ENCODE measurements at regions not wholly inside any gene's neighbourhood (a gene's known extent, or its start where the extent isn't known, plus 50 kb on each side); places are given as distances from the start of the nearest gene placed in this dataset.
A peak's percentile ranks its signal among the peaks of the same experiment; 100 is the strongest.

DNA sequence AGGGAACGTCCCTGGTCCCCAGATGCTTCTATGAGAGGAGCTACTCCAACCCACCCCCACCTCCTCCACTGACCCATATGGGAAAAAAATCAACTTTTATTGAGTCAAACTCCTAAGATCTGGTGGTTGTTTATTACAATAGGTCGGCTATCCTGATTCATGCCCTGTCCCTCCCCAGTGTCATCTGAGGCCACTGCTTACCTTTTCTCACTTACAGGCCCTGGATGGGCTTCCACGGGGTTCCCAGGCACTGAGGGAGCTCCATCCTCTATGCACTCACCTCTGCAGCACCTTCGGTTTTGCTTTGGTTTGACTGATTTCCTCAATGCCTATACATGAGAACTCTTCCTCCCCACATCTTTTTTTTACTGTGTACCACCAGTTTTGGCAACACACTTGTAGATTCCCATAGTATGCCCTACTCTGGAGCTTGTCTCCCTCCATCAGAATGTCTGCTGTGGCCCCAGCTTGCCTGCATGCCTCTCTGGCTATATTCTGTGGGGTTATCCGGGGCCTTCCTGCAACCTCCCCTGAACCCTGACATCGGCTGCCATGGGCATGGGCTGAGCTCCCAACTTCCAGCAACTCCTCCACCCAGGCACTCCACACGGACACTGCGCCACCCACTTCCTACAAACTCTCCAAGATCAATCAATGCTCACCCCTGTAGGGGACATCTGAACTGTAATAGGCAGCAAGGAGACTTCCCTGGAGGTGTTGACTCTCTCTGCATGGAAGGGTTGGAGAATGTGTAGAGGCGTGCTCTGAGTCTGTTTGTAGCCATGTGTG is 236.1 kb downstream of the VAPA start:
- POLR2A ChIA-PET (ENCODE audit: unreplicated experiment) = no interaction called here
- Histone ChIP-seq H3K27me3 (ENCODE audit: control insufficient read depth, insufficient read depth, low read length) (peaks cover 13% of the 10 kb centered on the region), H4K20me1 (ENCODE audit: insufficient read depth, low read length) (no peaks in the 10 kb centered on the region), H3K23ac (ENCODE audit: low read depth, low read length) (no peak overlapping the region), H4K8ac (ENCODE audit: low read depth in 2 of 2, low read length in 2 of 2) (no peak overlapping the region), H3K9me1 (ENCODE audit: insufficient read depth, low read length) (0 out of 2 replicates have a peak, but pooled peaks cover 6% of the 10 kb centered on the region), H3K4me3 (ENCODE audit: insufficient read depth, low read depth, low read length) (no peak overlapping the region), H3K9me3 (ENCODE audit: control insufficient read depth, insufficient read depth, low read length) (no peaks in the 10 kb centered on the region), H3K18ac (ENCODE audit: low read depth, low read length) (no peak overlapping the region), H3K36me3 (ENCODE audit: control insufficient read depth, insufficient read depth, low read length) (no peaks in the 10 kb centered on the region), H2AK5ac (ENCODE audit: low read depth, low read length) (no peak overlapping the region), H4K5ac (ENCODE audit: low read depth, low read length) (no peak overlapping the region), H3K9ac (ENCODE audit: low read depth, low read length) (no peak overlapping the region), H3K14ac (replicated peaks; ENCODE audit: low read depth, low read length) (peak overlapping the region; percentile 13; the same call in 1 of the 2 replicates), H2BK15ac (ENCODE audit: low read depth, low read length) (no peak overlapping the region), H3K4ac (ENCODE audit: low read depth, low read length) (no peak overlapping the region), H2BK120ac (ENCODE audit: low read depth, low read length) (no peak overlapping the region), H3K4me1 (ENCODE audit: control insufficient read depth, insufficient read depth, low read length) (no peaks in the 10 kb centered on the region), H3K4me2 (ENCODE audit: low read depth, low read length) (no peak overlapping the region), H2AFZ (replicated peaks; ENCODE audit: low read length, poor library complexity) (no peak overlapping the region), H3K27ac (ENCODE audit: insufficient read depth, low read length) (no peak overlapping the region), H2AK9ac (replicated peaks; ENCODE audit: low read depth, low read length, poor library complexity) (no peak overlapping the region), H2BK5ac (ENCODE audit: low read depth, low read length, poor library complexity, severe bottlenecking) (no peak overlapping the region), H2BK20ac (ENCODE audit: low read depth, low read length) (no peak overlapping the region), H4K91ac (ENCODE audit: insufficient read depth, low read depth, low read length) (no peak overlapping the region), H3K79me1 (ENCODE audit: low read depth in 1 of 2, low read length in 2 of 2) (no peaks in the 10 kb centered on the region), H3K56ac (ENCODE audit: extremely low read depth, insufficient read depth, low read length) (no peak overlapping the region)
- dilution Hi-C loops (cut with HindIII; ENCODE audit: low sequenced_read_pairs, unreplicated experiment) (no loop called here), intact Hi-C loops (cut with micrococcal nuclease) (no loop called here), in situ Hi-C loops (cut with MboI; ENCODE audit: low sequenced_read_pairs) (no loop called here)
- WGBS, 2 experiments (ENCODE audit: extremely low coverage in 2 of 2, insufficient read length in 1 of 2) = 73% methylated on average over 3 of the region's 9 CpGs; no CpG with 5 or more reads in 1 of the 2 experiments
- TF ChIP-seq RAD21 (IDR thresholded peaks at IDR 0.05; ENCODE audit: low read length) = no peak
- TF ChIP-seq, protein P1, sequence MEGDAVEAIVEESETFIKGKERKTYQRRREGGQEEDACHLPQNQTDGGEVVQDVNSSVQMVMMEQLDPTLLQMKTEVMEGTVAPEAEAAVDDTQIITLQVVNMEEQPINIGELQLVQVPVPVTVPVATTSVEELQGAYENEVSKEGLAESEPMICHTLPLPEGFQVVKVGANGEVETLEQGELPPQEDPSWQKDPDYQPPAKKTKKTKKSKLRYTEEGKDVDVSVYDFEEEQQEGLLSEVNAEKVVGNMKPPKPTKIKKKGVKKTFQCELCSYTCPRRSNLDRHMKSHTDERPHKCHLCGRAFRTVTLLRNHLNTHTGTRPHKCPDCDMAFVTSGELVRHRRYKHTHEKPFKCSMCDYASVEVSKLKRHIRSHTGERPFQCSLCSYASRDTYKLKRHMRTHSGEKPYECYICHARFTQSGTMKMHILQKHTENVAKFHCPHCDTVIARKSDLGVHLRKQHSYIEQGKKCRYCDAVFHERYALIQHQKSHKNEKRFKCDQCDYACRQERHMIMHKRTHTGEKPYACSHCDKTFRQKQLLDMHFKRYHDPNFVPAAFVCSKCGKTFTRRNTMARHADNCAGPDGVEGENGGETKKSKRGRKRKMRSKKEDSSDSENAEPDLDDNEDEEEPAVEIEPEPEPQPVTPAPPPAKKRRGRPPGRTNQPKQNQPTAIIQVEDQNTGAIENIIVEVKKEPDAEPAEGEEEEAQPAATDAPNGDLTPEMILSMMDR (conservative IDR thresholded peaks at IDR 0.05; ENCODE audit: low read depth, low read length) = no peak
- TF ChIP-seq RCOR1 (IDR thresholded peaks at IDR 0.05; ENCODE audit: insufficient replicate concordance, low read length) = no peak
- no peak for TF ChIP-seq POLR2A (IDR thresholded peaks at IDR 0.05; ENCODE audit: low read depth, low read length)
- TF ChIP-seq CHD1 (IDR thresholded peaks at IDR 0.05; ENCODE audit: low read depth, low read length) = no peak
- TF ChIP-seq, protein P2, sequence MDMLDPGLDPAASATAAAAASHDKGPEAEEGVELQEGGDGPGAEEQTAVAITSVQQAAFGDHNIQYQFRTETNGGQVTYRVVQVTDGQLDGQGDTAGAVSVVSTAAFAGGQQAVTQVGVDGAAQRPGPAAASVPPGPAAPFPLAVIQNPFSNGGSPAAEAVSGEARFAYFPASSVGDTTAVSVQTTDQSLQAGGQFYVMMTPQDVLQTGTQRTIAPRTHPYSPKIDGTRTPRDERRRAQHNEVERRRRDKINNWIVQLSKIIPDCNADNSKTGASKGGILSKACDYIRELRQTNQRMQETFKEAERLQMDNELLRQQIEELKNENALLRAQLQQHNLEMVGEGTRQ (IDR thresholded peaks at IDR 0.05; ENCODE audit: low read depth, low read length) = no peak
- TF ChIP-seq MAFK (IDR thresholded peaks at IDR 0.05; ENCODE audit: low read depth, low read length) = no peak
- TF ChIP-seq NFE2L2 (IDR thresholded peaks at IDR 0.05; ENCODE audit: low read depth, low read length) = no peak
- no peak for TF ChIP-seq CEBPB (IDR thresholded peaks at IDR 0.05; ENCODE audit: low read depth, low read length)
- TF ChIP-seq MXI1 (IDR thresholded peaks at IDR 0.05; ENCODE audit: borderline replicate concordance, low read depth, low read length) = no peak
- CTCF ChIA-PET = no interaction called here
- ATAC-seq (ENCODE audit: low read depth) (no peak), DNase-seq (no peak)
- BruUV-seq (replicated peaks) = no TSS peak

Data from IMR-90 (cell line).